ENCODE measurements at regions not wholly inside any gene's neighbourhood (a gene's known extent, or its start where the extent isn't known, plus 50 kb on each side); places are given as distances from the start of the nearest gene placed in this dataset.

GRCh38 chr12:125687820-125688219 lies 622.6 kb downstream of the AACS start:
- no peak for DNase-seq

DNA sequence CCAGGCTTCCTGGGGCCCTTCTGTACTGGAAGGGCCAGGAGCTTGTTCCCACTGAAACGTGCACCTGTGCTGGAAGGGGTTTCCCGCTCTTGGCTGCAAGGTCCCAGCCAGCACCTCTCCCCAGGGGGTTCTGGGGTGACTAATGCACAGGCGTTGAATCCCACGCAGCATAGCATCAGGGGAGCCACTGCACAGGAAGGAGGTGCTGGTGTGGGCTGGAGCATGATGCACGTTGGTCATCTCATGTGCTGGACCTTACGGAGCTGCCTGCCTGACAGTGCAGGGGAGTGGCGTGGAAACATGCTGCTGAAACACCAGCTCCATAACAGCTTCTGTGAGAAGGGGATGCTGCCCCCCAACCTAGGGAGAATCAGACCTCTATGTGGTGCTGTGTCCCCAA lies 623.0 kb downstream of the AACS start:
- DNase-seq, result no peak

- no peak for DNase-seq
These were observed 623.6 kb downstream of the AACS start for GRCh38 chr12:125688881-125689280.

DNA sequence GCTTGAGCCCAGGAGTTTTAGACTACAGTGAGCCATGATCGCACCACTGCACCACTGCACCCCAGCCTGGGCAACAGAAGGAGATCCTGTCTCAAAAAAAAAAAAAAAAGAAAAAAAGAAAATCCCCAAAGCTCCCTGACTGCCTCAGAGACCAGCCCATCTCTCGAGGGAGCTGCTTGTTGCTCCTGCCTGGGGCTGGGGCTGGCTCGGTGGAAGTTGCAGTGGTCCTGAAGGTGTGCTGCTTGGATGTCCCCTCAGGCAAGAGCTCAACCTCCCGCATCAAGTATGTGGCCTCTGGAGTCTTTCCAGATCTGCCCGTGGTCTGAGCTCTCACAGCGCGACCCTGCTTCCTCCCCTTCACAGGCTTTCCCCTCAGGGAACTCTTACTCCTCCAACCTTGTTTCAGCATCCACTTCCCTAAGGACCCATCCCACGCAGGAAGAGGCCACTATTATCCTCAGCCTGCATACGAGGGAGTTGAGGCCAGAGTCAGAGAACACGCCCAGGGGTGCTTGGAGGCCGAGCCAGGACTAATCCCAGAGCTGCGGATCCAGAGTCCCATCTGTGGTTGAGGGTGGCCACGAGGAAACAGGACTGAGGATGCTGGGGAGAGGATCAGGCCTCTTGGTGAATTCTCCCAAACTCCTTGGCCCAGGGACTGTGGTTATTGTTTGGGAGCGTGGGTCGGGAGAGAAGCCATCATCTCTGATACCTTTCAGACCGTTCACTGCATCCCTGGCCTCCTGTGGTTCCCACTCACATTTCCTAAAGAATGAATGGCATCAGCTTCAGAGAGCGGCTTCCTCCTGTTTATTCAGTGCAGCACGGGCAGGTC lies 624.6 kb downstream of the AACS start:
- no peak for DNase-seq

- DNase-seq, result no peak
These were observed 625.6 kb downstream of the AACS start for GRCh38 chr12:125690841-125691240.

DNA sequence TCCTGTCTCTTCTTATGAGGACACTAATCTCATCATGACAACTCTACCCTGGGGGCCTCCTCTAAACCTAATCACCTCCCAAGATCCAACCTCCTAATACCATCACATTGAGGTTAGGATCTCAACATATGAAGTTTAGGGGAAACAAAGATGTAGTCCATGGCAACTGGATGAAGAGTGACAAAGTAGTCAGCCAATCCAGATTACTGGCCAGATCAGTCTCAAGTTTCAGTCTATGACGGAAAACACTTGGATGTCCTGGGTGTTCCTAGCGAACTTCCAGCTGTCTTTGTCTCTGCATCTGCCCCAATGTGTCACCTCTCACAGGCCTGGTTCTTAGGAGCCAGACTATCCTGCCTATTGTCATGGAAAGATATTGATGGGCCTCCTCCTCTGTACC lies 630.8 kb downstream of the AACS start:
- no peak for DNase-seq

DNA sequence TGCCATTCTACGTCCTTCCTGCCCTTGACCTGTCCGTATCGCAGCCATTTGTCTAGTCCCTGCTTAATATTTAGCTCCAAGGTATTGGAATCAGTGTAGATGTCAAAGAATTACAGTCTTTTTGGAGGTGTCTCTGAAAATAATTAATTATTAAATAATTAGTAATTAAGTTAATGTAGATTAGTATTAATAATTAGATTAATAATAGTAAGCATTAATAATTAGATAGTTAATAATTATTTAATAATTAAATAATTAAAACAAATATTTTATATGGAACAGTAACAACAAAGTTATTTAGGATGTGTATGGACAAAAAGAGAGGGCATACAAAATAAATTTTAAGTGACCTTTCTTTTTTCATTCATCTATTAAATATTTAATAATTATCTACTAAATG lies 639.6 kb downstream of the AACS start:
- no peak for DNase-seq

GRCh38 chr12:125720961-125721360 lies 655.7 kb downstream of the AACS start:
- no peak for DNase-seq

- DNase-seq, result no peak
These were observed 668.9 kb downstream of the AACS start for GRCh38 chr12:125734137-125734536.

DNA sequence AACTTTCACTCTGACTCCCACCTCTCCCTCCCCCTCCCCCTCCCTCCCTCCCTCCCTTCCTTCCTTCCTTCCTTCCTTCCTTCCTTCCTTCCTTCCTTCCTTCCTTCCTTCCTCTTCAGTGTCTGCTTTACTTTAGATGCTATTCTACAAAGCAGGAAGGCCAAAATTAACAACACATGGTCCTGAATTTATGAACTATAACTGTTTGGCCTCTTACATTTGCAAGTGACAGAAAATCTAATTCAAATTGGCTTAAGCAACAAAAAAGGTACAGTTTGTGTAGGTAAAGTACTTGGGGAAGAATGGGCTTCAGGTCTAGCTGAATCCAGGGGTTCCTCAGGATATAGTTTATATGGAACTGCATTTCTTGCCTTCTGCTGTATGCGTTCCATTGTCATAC lies 673.0 kb downstream of the AACS start:
- no peak for DNase-seq

GRCh38 chr12:125742413-125742812 lies 677.2 kb downstream of the AACS start:
- no peak for DNase-seq

GRCh38 chr12:125744201-125744600 lies 679.0 kb downstream of the AACS start:
- no peak for DNase-seq

DNA sequence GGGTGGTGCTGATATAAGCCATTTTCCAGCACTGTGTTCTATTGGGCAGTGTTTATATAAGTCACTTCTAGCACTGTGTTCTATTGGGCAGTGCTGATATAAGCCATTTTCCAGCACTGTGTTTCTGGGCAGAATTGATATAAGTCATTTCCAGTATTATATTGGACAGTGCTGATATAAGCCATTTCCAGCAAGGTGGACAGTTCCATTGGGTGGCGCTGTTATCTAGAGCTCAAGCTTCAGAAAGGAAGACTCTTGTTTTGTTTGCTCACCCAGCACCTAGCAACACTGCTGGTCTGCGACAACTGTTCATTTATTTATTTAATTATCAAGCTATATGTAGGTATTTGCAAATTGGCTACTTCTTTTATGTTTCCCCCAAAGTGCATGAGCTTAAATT lies 690.3 kb downstream of the AACS start:
- no peak for DNase-seq

GRCh38 chr12:125766091-125766490 lies 700.9 kb downstream of the AACS start:
- DNase-seq, result no peak

DNA sequence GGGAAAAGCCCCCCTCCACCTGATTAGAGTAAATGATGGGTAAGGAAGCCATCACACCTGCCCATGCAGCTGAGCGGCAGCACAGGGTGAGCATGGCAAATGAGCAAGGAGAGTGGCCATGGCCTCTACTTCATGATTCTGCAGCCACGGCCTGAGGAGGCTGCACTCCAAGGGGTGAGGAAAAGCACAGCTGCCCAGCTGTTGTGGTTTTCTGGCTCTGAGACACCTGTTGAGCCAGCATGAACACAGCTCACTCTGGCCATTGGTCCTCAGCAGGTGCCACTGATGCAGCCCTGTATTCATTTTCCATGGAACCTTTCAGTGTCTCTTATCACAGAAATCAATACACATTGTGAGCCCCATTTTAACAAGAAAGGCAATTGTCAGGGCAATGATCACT lies 707.2 kb downstream of the AACS start:
- no peak for DNase-seq

GRCh38 chr12:125773033-125773640 lies 707.9 kb downstream of the AACS start:
- DNase-seq, result no peak

- DNase-seq, result no peak
These were observed 710.3 kb downstream of the AACS start for GRCh38 chr12:125775507-125775906.

DNA sequence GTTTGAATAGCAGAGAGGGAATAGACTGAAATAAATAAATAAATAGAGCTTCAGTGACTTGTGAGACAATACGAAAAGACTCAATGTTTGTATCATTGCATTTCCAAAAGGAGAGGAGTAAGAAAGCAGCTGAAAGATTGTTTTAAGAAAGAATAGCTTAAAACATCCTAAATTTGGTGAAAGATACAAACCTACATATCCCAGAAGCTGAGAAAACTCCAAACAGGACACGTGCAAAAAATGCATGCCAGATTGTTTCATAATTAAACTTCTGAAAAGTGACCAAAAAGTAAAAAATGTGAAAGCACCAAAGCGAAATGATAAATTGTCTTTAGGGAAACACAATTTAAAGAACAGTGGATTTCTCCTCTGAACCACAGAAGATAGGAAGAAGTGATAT lies 711.0 kb downstream of the AACS start:
- DNase-seq, result no peak

DNA sequence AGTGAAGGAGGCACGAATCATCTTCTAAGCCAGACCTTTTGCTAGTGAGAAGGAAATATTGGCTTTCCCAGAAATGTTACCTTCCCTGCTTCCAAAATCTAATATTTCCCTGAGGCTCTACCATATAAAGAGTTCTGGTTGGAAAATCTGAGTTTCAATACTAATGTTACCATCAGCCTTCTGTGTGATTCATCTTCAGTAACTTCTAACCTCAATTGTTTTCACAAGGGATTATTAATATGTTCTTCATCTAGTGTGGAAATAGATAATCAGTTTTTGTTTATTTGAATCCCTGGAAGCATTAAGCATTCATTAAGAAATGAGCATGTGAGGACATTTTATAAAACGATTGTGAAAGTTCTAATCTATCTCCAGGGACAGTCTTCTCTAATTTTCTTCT lies 720.9 kb downstream of the AACS start:
- DNase-seq, result no peak

DNA sequence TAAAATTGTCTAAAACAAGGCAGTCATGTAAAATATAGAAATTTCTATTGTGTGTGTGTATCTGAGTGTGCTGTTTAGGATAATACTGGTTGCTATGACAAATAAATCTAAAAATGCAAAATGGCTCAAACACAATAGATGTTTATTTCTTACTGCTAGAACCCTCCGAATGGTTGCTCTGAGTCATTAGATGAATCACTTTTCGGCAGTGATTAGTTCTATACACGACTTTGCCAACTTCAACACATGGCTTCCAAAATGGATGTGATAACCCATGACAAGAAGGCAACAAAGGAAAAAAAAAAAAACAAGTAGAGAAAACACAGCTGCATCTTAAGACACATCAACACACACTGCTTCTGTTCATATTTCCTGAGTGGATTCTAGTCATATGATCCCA lies 729.2 kb downstream of the AACS start:
- no peak for DNase-seq

- DNase-seq, result no peak
These were observed 732.4 kb downstream of the AACS start for GRCh38 chr12:125797421-125798175.

DNA sequence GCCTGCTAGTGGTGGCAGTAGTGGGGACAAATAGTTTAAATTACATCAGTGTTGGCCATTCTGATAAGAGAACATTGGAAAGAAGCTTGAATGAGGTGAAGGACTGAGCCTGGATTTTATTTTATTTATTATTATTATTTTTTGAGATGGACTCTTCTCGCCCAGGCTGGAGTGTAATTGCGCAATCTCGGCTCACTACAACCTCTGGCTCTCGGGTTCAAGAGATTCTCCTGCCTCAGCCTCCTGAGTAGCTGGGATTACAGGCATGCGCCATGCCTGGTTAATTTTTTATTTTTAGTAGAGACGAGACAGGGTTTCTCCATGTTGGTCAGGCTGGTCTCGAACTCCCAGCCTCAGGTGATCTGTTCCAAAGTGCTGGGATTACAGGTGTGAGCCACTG lies 739.4 kb downstream of the AACS start:
- no peak for DNase-seq

DNA sequence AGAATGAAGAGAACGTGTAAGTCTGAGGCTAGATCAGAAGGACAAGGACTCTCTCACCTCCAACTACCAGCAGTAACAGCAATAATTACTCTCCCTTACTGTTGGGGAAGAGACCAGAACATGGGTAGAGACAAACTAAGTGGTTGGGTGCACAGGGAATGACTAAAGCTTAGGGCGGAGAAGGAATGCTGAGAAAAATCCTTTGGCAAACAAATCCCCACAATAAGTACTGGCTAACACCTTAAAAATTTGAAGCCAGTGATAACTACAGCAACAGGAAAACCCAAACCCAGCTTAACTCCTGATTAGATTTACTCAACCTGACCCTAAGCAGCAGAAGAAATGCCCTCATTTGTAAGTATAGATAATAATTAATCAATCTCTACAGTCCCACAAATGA lies 759.0 kb downstream of the AACS start:
- no peak for DNase-seq

DNA sequence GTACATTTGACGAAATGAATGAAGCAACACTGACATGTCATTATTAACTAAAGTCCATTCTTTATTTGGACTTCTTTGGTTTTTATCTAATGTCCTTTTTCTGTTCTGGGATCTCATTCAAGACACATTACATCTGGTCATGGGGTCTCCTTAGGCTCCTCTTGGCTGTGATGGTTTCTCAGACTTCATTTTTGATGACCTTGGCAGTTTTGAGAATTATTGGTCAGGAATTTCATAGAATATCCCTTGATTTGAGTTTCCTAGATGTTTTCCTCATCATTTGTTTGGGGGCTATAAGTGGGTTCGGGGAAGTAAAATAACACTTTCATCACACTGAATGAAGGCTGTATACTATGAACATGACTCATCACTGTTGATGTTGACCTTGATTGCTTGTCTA lies 770.6 kb downstream of the AACS start:
- DNase-seq, result no peak
